H9 (cell line): ENCODE measurements at regions not wholly inside any gene's neighbourhood (a gene's known extent, or its start where the extent isn't known, plus 50 kb on each side); places are given as distances from the start of the nearest gene placed in this dataset.

Source experiments
- DNase-seq: peaks from one replicate; pipeline ENCODE4 v3.0.0-alpha.2; 2017
- H2AFZ ChIP-seq: one replicate; pipeline ENCODE4 v1.6.1; 2013; ENCODE audit warnings: mild to moderate bottlenecking, low read length, control low read depth, moderate library complexity
- H2AK5ac ChIP-seq: 2 replicates; pipeline ENCODE4 v1.6.1; 2013; ENCODE audit warnings: low read length, control low read depth, mixed read lengths; ENCODE audit not compliant: insufficient read length
- H2BK120ac ChIP-seq: one replicate; pipeline ENCODE4 v1.6.1; 2013; ENCODE audit warnings: low read depth, mild to moderate bottlenecking, low read length, control low read depth, inconsistent platforms; ENCODE audit not compliant: poor library complexity, severe bottlenecking
- H2BK12ac ChIP-seq: 2 replicates; pipeline ENCODE4 v1.6.1; 2013; ENCODE audit warnings: low read length, control low read depth, mixed read lengths, low read depth; ENCODE audit not compliant: insufficient read length
- H2BK15ac ChIP-seq: 2 replicates; pipeline ENCODE4 v1.6.1; 2013; ENCODE audit warnings: low read depth, low read length, control low read depth
- H2BK20ac ChIP-seq: one replicate; pipeline ENCODE4 v1.6.1; 2013; ENCODE audit warnings: low read depth, mild to moderate bottlenecking, low read length, control low read depth, inconsistent platforms; ENCODE audit not compliant: poor library complexity, severe bottlenecking
- H2BK5ac ChIP-seq: 2 replicates; pipeline ENCODE4 v1.6.1; 2013; ENCODE audit warnings: low read length, control low read depth, mixed read lengths; ENCODE audit not compliant: insufficient read length
- H3K14ac ChIP-seq: 2 replicates; pipeline ENCODE4 v1.6.1; 2013; ENCODE audit warnings: low read length, control low read depth; ENCODE audit not compliant: insufficient read depth
- H3K18ac ChIP-seq: 2 replicates; pipeline ENCODE4 v1.6.1; 2013; ENCODE audit warnings: low read depth, mild to moderate bottlenecking, mixed read lengths, low read length, control low read depth; ENCODE audit not compliant: insufficient read length
- H3K23ac ChIP-seq: 2 replicates; pipeline ENCODE4 v1.6.1; 2013; ENCODE audit warnings: low read length, control low read depth, mixed read lengths, low read depth; ENCODE audit not compliant: insufficient read length
- H3K23me2 ChIP-seq: 2 replicates; pipeline ENCODE4 v1.6.1; 2013; ENCODE audit warnings: low read depth, mild to moderate bottlenecking, mixed read lengths, low read length, control low read depth; ENCODE audit not compliant: insufficient read length, poor library complexity, severe bottlenecking
- H3K27ac ChIP-seq: 2 replicates; pipeline ENCODE4 v1.5.1; 2013; ENCODE audit warnings: low read length, control low read depth, mixed read lengths, low read depth; ENCODE audit not compliant: insufficient read length
- H3K27me3 ChIP-seq: 2 replicates; pipeline ENCODE4 v1.6.1; 2013; ENCODE audit warnings: low read length, control low read depth, inconsistent platforms; ENCODE audit not compliant: insufficient read depth
- H3K4ac ChIP-seq: 2 replicates; pipeline ENCODE4 v1.6.1; 2013; ENCODE audit warnings: low read depth, mild to moderate bottlenecking, control low read depth, inconsistent platforms, low read length, moderate library complexity
- H3K4me1 ChIP-seq: 2 replicates; pipeline ENCODE4 v1.6.1; 2013; ENCODE audit warnings: low read length, control low read depth, inconsistent platforms; ENCODE audit not compliant: insufficient read depth
- H3K4me2 ChIP-seq: 2 replicates; pipeline ENCODE4 v1.6.1; 2013; ENCODE audit warnings: low read length, control low read depth, mixed read lengths; ENCODE audit not compliant: insufficient read length, insufficient read depth
- H3K56ac ChIP-seq: 2 replicates; pipeline ENCODE4 v1.6.1; 2013; ENCODE audit warnings: low read depth, mild to moderate bottlenecking, mixed read lengths, low read length, control low read depth; ENCODE audit not compliant: insufficient read length
- H3K79me1 ChIP-seq: 2 replicates; pipeline ENCODE4 v1.6.1; 2013; ENCODE audit warnings: low read depth, mild to moderate bottlenecking, moderate library complexity, low read length, control low read depth, inconsistent platforms; ENCODE audit not compliant: insufficient read depth, poor library complexity, severe bottlenecking
- H3K79me2 ChIP-seq: 2 replicates; pipeline ENCODE4 v1.6.1; 2013; ENCODE audit warnings: low read length, control low read depth, inconsistent platforms; ENCODE audit not compliant: insufficient read depth
- H3K9ac ChIP-seq: 2 replicates; pipeline ENCODE4 v1.6.1; 2013; ENCODE audit warnings: low read length, control low read depth, mixed read lengths; ENCODE audit not compliant: insufficient read length; ENCODE audit errors: extremely low read depth
- H3K9me3 ChIP-seq: one replicate; pipeline ENCODE4 v1.6.1; 2013; ENCODE audit warnings: low read depth, low read length, inconsistent platforms; ENCODE audit not compliant: control insufficient read depth
- H3T11ph ChIP-seq: one replicate; pipeline ENCODE4 v1.6.1; 2013; ENCODE audit warnings: mild to moderate bottlenecking, low read length, control low read depth, inconsistent platforms
- H4K20me1 ChIP-seq: one replicate; pipeline ENCODE4 v1.6.1; 2013; ENCODE audit not compliant: control insufficient read depth, insufficient read length, insufficient read depth
- H4K5ac ChIP-seq: 2 replicates; pipeline ENCODE4 v1.6.1; 2013; ENCODE audit warnings: low read depth, mild to moderate bottlenecking, mixed read lengths, low read length, control low read depth; ENCODE audit not compliant: insufficient read length
- H4K8ac ChIP-seq: replicated peaks from 2 replicates; pipeline ENCODE4 v1.6.1; 2013; ENCODE audit warnings: low read length, control low read depth, mixed read lengths, low read depth; ENCODE audit not compliant: insufficient read length
- H4K91ac ChIP-seq: 2 replicates; pipeline ENCODE4 v1.6.1; 2013; ENCODE audit warnings: low read depth, mild to moderate bottlenecking, moderate library complexity, mixed read lengths, low read length, control low read depth; ENCODE audit not compliant: insufficient read length
- H3K27ac Mint-ChIP-seq, 3 experiments: 2 replicates in 2 of 3; 3 replicates in 1 of 3; pipeline ENCODE4 v1.8.0; 2020 to 2021; ENCODE audit warnings: mixed read lengths in 3 of 3, mild to moderate bottlenecking in 1 of 3, moderate library complexity in 1 of 3
- H3K27me3 Mint-ChIP-seq: 2 replicates; pipeline ENCODE4 v1.8.0; 2021; ENCODE audit warnings: low read depth, mild to moderate bottlenecking, moderate library complexity, mixed read lengths
- H3K36me3 Mint-ChIP-seq, 3 experiments: 2 replicates in 2 of 3; 3 replicates in 1 of 3; pipeline ENCODE4 v1.8.0; 2020 to 2021; ENCODE audit warnings: low read depth in 3 of 3, mixed read lengths in 3 of 3; ENCODE audit not compliant: insufficient read depth in 1 of 3
- H3K4me1 Mint-ChIP-seq, 2 experiments: 2 replicates each; pipeline ENCODE4 v1.8.0; 2020; ENCODE audit warnings: mixed read lengths in 2 of 2
- H3K4me3 Mint-ChIP-seq, 2 experiments: 2 replicates in 1 of 2; 3 replicates in 1 of 2; pipeline ENCODE4 v1.8.0; 2020 to 2021; ENCODE audit warnings: mild to moderate bottlenecking in 2 of 2, mixed read lengths in 2 of 2, moderate library complexity in 1 of 2
- H3K9me3 Mint-ChIP-seq, 2 experiments: 2 replicates in 1 of 2; 3 replicates in 1 of 2; pipeline ENCODE4 v1.8.0; 2020; ENCODE audit warnings: mild to moderate bottlenecking in 2 of 2, mixed read lengths in 2 of 2, moderate library complexity in 1 of 2
- CTCF ChIP-seq: fragments of 200-600 bp; sonication (generic); conservative IDR thresholded peaks from 3 replicates; pipeline ENCODE4 v1.8.0; 2021; ENCODE audit warnings: antibody characterized with exemption, mild to moderate bottlenecking
- WGBS: extraction: QIAGEN DNeasy Blood & Tissue Kit; methylation state at CpG from one replicate; pipeline ENCODE4 v1.1.7; 2013; ENCODE audit warnings: missing lambda C conversion rate, low lambda C conversion rate, mixed read lengths; ENCODE audit not compliant: insufficient read length; ENCODE audit errors: extremely low coverage; 5-methylcytosine and 5-hydroxymethylcytosine counted together

- Histone ChIP-seq H2BK20ac (no peak overlapping the region), H3K4me1 (no peaks in the 10 kb centered on the region), H4K8ac (no peak overlapping the region), H3K79me2 (no peaks in the 10 kb centered on the region), H3K9me3 (no peaks in the 10 kb centered on the region), H3K27ac (no peak overlapping the region), H3K27me3 (no peaks in the 10 kb centered on the region), H3K18ac (no peak overlapping the region), H3K14ac (no peak overlapping the region), H2AK5ac (no peak overlapping the region), H3T11ph (no peak overlapping the region), H3K79me1 (no peaks in the 10 kb centered on the region), H2BK12ac (no peak overlapping the region), H3K23ac (no peak overlapping the region), H4K91ac (no peak overlapping the region), H2BK120ac (no peak overlapping the region), H3K9ac (no peak overlapping the region), H4K20me1 (no peaks in the 10 kb centered on the region), H3K4me2 (no peak overlapping the region), H3K4ac (no peak overlapping the region), H2BK5ac (no peak overlapping the region), H4K5ac (no peak overlapping the region), H2AFZ (no peak overlapping the region), H2BK15ac (no peak overlapping the region), H3K23me2 (no peaks in the 10 kb centered on the region), H3K56ac (no peak overlapping the region)
- no peak for DNase-seq
- WGBS: no CpG with 5 or more reads among the region's 4 CpGs
- Mint-ChIP-seq H3K27me3 (no peaks in the 10 kb centered on the region), H3K4me3 (no peak overlapping the region), H3K9me3 (no peaks in the 10 kb centered on the region), H3K36me3 (no peaks in the 10 kb centered on the region), H3K27ac (no peak overlapping the region), H3K4me1 (no peaks in the 10 kb centered on the region)
- TF ChIP-seq CTCF: no peak
Measured at GRCh38 chr7:145064114-145064513, 228.3 kb upstream of the TPK1 start.
